ENCODE measurements at regions not wholly inside any gene's neighbourhood (a gene's known extent, or its start where the extent isn't known, plus 50 kb on each side); places are given as distances from the start of the nearest gene placed in this dataset.
"Not testable (repeated sequence)": the region's sequence is repeated elsewhere in the genome, so short reads cannot be mapped to it uniquely, and the experiment has no call there.

DNA sequence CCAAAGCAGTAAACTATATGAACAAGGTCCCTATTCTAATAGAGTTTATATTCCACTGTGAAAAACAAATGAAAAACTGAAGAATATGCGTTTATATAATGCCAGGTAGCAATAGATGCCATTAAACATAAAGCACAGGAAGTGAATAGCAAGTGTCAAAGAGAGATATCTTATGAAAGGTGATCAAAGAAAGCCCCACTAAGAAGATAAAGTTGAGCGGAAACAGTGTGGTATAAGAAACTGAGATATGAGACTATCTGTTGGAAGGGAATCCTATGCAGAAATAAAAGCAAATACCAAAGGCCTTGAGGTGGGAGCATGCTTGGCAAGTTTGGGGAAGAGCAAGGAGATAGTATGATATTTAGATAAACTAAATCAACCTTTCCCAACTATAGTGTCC, 123.1 kb upstream of the FAR2 start:
- Histone ChIP-seq H3F3A (ENCODE audit: insufficient read depth, low read length, poor library complexity, severe bottlenecking) (no peaks in the 10 kb centered on the region), H2AFZ (ENCODE audit: low read depth, low read length) (no peak overlapping the region)

GRCh38 chr12:29026419-29026818, 122.7 kb upstream of the FAR2 start:
- Histone ChIP-seq H3K9me2 (ENCODE audit: insufficient read depth, low read length) (no peaks in the 10 kb centered on the region), H2AFZ (ENCODE audit: low read depth, low read length) (no peak overlapping the region), H3K36me3 (ENCODE audit: insufficient read depth, low read length) (no peaks in the 10 kb centered on the region), H3K9me3 (ENCODE audit: low read length) (no peaks in the 10 kb centered on the region), H3K4me2 (ENCODE audit: low read length) (no peak overlapping the region), H3K27me3 (ENCODE audit: insufficient read depth, low read depth, low read length) (no peaks in the 10 kb centered on the region), H4K20me1 (ENCODE audit: insufficient read depth) (no peaks in the 10 kb centered on the region), H3F3A (ENCODE audit: insufficient read depth, low read length, poor library complexity, severe bottlenecking) (no peaks in the 10 kb centered on the region), H3K4me3 (ENCODE audit: low read length) (no peak overlapping the region), H3K79me2 (replicated peaks; ENCODE audit: insufficient read depth, low read length) (no peaks in the 10 kb centered on the region), H3K27ac (ENCODE audit: low read length) (no peak overlapping the region), H3K9ac (ENCODE audit: low read length) (no peak overlapping the region)
- TF ChIP-seq EP300 (conservative IDR thresholded peaks at IDR 0.05; ENCODE audit: poor library complexity, severe bottlenecking) (no peak), RAD21 (conservative IDR thresholded peaks at IDR 0.05) (no peak), MXI1 (conservative IDR thresholded peaks at IDR 0.05; ENCODE audit: poor library complexity, severe bottlenecking) (no peak), TAF1 (IDR thresholded peaks at IDR 0.05; ENCODE audit: low read depth) (no peak), EZH2 (IDR thresholded peaks at IDR 0.05; ENCODE audit: borderline replicate concordance, insufficient read depth, low read length, poor library complexity, severe bottlenecking) (no peak)
- TF ChIP-seq, protein P1, sequence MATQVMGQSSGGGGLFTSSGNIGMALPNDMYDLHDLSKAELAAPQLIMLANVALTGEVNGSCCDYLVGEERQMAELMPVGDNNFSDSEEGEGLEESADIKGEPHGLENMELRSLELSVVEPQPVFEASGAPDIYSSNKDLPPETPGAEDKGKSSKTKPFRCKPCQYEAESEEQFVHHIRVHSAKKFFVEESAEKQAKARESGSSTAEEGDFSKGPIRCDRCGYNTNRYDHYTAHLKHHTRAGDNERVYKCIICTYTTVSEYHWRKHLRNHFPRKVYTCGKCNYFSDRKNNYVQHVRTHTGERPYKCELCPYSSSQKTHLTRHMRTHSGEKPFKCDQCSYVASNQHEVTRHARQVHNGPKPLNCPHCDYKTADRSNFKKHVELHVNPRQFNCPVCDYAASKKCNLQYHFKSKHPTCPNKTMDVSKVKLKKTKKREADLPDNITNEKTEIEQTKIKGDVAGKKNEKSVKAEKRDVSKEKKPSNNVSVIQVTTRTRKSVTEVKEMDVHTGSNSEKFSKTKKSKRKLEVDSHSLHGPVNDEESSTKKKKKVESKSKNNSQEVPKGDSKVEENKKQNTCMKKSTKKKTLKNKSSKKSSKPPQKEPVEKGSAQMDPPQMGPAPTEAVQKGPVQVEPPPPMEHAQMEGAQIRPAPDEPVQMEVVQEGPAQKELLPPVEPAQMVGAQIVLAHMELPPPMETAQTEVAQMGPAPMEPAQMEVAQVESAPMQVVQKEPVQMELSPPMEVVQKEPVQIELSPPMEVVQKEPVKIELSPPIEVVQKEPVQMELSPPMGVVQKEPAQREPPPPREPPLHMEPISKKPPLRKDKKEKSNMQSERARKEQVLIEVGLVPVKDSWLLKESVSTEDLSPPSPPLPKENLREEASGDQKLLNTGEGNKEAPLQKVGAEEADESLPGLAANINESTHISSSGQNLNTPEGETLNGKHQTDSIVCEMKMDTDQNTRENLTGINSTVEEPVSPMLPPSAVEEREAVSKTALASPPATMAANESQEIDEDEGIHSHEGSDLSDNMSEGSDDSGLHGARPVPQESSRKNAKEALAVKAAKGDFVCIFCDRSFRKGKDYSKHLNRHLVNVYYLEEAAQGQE (IDR thresholded peaks at IDR 0.05; ENCODE audit: borderline replicate concordance), result no peak

More for the DNA sequence above, 123.1 kb upstream of the FAR2 start:
- Histone ChIP-seq H3K4me2 (ENCODE audit: low read length) (no peak overlapping the region), H3K36me3 (ENCODE audit: insufficient read depth, low read length) (no peaks in the 10 kb centered on the region), H3K9me2 (ENCODE audit: insufficient read depth, low read length) (no peaks in the 10 kb centered on the region), H4K20me1 (ENCODE audit: insufficient read depth) (no peaks in the 10 kb centered on the region), H3K27me3 (ENCODE audit: insufficient read depth, low read depth, low read length) (no peaks in the 10 kb centered on the region), H3K79me2 (replicated peaks; ENCODE audit: insufficient read depth, low read length) (no peaks in the 10 kb centered on the region), H3K9ac (ENCODE audit: low read length) (no peak overlapping the region), H3K9me3 (ENCODE audit: low read length) (no peaks in the 10 kb centered on the region), H3K4me3 (ENCODE audit: low read length) (no peak overlapping the region), H3K27ac (ENCODE audit: low read length) (no peak overlapping the region)
- TF ChIP-seq SMC3 (conservative IDR thresholded peaks at IDR 0.05; ENCODE audit: poor library complexity), result no peak
- no peak for TF ChIP-seq EZH2 (IDR thresholded peaks at IDR 0.05; ENCODE audit: borderline replicate concordance, insufficient read depth, low read length, poor library complexity, severe bottlenecking)
- no peak for TF ChIP-seq MXI1 (conservative IDR thresholded peaks at IDR 0.05; ENCODE audit: poor library complexity, severe bottlenecking)
- TF ChIP-seq, protein P1 (IDR thresholded peaks at IDR 0.05; ENCODE audit: borderline replicate concordance), result no peak
- no peak for TF ChIP-seq POLR2AphosphoS5 (IDR thresholded peaks at IDR 0.05)
- no peak for TF ChIP-seq EP300 (conservative IDR thresholded peaks at IDR 0.05; ENCODE audit: poor library complexity, severe bottlenecking)
- no peak for TF ChIP-seq RAD21 (conservative IDR thresholded peaks at IDR 0.05)
- no peak for TF ChIP-seq CTCF (IDR thresholded peaks at IDR 0.05; ENCODE audit: poor library complexity, severe bottlenecking)

GRCh38 chr12:29029484-29029883, 119.6 kb upstream of the FAR2 start:
- H2AFZ ChIP-seq (ENCODE audit: low read depth, low read length); H3K27me3 ChIP-seq (ENCODE audit: insufficient read depth, low read depth, low read length); H3K9ac ChIP-seq (ENCODE audit: low read length); H3F3A ChIP-seq (ENCODE audit: insufficient read depth, low read length, poor library complexity, severe bottlenecking); H3K9me3 ChIP-seq (ENCODE audit: low read length); H3K36me3 ChIP-seq (ENCODE audit: insufficient read depth, low read length); H3K4me2 ChIP-seq (ENCODE audit: low read length); H4K20me1 ChIP-seq (ENCODE audit: insufficient read depth); H3K4me3 ChIP-seq (ENCODE audit: low read length); H3K27ac ChIP-seq (ENCODE audit: low read length); H3K79me2 ChIP-seq (replicated peaks; ENCODE audit: insufficient read depth, low read length); H3K9me2 ChIP-seq (ENCODE audit: insufficient read depth, low read length): not testable (repeated sequence)
